WTC11 (cell line): ENCODE measurements at regions not wholly inside any gene's neighbourhood (a gene's known extent, or its start where the extent isn't known, plus 50 kb on each side); places are given as distances from the start of the nearest gene placed in this dataset.

Experiments
- ATAC-seq: fragments of 200-7000 bp; cut with Tn5 transposase; 2 replicates; pipeline ENCODE4 v1.10.0; 2021; ENCODE audit warnings: mild to moderate bottlenecking, moderate library complexity
- CTCF ChIA-PET: fragments of 300-600 bp; sonication (Branson Sonifier 250); formaldehyde crosslinking; loops from one replicate; lab custom pipeline; 2021; ENCODE audit warnings: antibody characterized with exemption; lab: Charles Lee
- POLR2A ChIA-PET: fragments of 350-600 bp; sonication (Branson Sonifier 250); formaldehyde crosslinking; loops from one replicate; lab custom pipeline; 2021; ENCODE audit warnings: antibody characterized with exemption; lab: Charles Lee
- DNase-seq: peaks from one replicate; pipeline ENCODE4 v3.0.0; 2021; ENCODE audit warnings: low spot score
- H3K27ac Mint-ChIP-seq: 2 replicates; pipeline ENCODE4 v1.8.0; 2021; ENCODE audit warnings: mixed read lengths
- H3K27me3 Mint-ChIP-seq: 2 replicates; pipeline ENCODE4 v1.8.0; 2021; ENCODE audit warnings: low read depth, mild to moderate bottlenecking, moderate library complexity, mixed read lengths
- H3K36me3 Mint-ChIP-seq: 2 replicates; pipeline ENCODE4 v1.8.0; 2021; ENCODE audit warnings: mixed read lengths
- H3K4me1 Mint-ChIP-seq: 2 replicates; pipeline ENCODE4 v1.8.0; 2022; ENCODE audit warnings: mixed read lengths
- H3K4me3 Mint-ChIP-seq: 2 replicates; pipeline ENCODE4 v1.8.0; 2021; ENCODE audit warnings: mild to moderate bottlenecking, moderate library complexity, mixed read lengths
- H3K9me3 Mint-ChIP-seq: 2 replicates; pipeline ENCODE4 v1.8.0; 2021; ENCODE audit warnings: mixed read lengths
- AFF4 ChIP-seq: sonication (generic); formaldehyde crosslinking; IDR thresholded peaks from 2 replicates; pipeline ENCODE4 v1.8.1; 2023; ENCODE audit warnings: mild to moderate bottlenecking, missing genetic modification reagents, borderline replicate concordance
- CDX4 ChIP-seq: fragments of 250-450 bp; sonication (Bioruptor Pico); IDR thresholded peaks from 2 replicates; pipeline ENCODE4 v1.9.0; 2021; ENCODE audit warnings: moderate library complexity, mild to moderate bottlenecking, inconsistent platforms, borderline replicate concordance
- E2F4 ChIP-seq: sonication (generic); formaldehyde crosslinking; IDR thresholded peaks from 2 replicates; pipeline ENCODE4 v1.8.1; 2022; ENCODE audit warnings: low read depth, mild to moderate bottlenecking, moderate library complexity, missing genetic modification reagents, borderline replicate concordance
- E2F5 ChIP-seq: sonication (generic); formaldehyde crosslinking; IDR thresholded peaks from 2 replicates; pipeline ENCODE4 v1.8.1; 2022; ENCODE audit warnings: mild to moderate bottlenecking, moderate library complexity, missing genetic modification reagents
- GTF2I ChIP-seq: fragments of 250-450 bp; sonication (Bioruptor Pico); conservative IDR thresholded peaks from 2 replicates; pipeline ENCODE4 v1.4.0; 2021; ENCODE audit warnings: mild to moderate bottlenecking
- JUN ChIP-seq: sonication (generic); formaldehyde crosslinking; IDR thresholded peaks from 2 replicates; pipeline ENCODE4 v1.8.0; 2023; ENCODE audit warnings: mild to moderate bottlenecking, missing genetic modification reagents
- KAT7 ChIP-seq: sonication (generic); formaldehyde crosslinking; IDR thresholded peaks from 2 replicates; pipeline ENCODE4 v1.8.1; 2023; ENCODE audit warnings: missing genetic modification reagents, mild to moderate bottlenecking, borderline replicate concordance
- MLX ChIP-seq: sonication (generic); formaldehyde crosslinking; IDR thresholded peaks from 2 replicates; pipeline ENCODE4 v1.8.1; 2023; ENCODE audit warnings: mild to moderate bottlenecking, missing genetic modification reagents, moderate library complexity
- PRDM15 ChIP-seq: sonication (generic); formaldehyde crosslinking; IDR thresholded peaks from 2 replicates; pipeline ENCODE4 v1.8.0; 2022; ENCODE audit warnings: missing genetic modification reagents
- SMAD4 ChIP-seq: sonication (generic); formaldehyde crosslinking; IDR thresholded peaks from 2 replicates; pipeline ENCODE4 v1.8.0; 2022; ENCODE audit warnings: mild to moderate bottlenecking, missing genetic modification reagents
- SOX15 ChIP-seq: fragments of 250-450 bp; sonication (Bioruptor Pico); IDR thresholded peaks from 2 replicates; pipeline ENCODE4 v1.9.0; 2021; ENCODE audit warnings: mild to moderate bottlenecking
- ZNF281 ChIP-seq: sonication (generic); formaldehyde crosslinking; IDR thresholded peaks from 2 replicates; pipeline ENCODE4 v1.8.0; 2023; ENCODE audit warnings: mild to moderate bottlenecking, missing genetic modification reagents
- ZNF396 ChIP-seq: fragments of 250-450 bp; sonication (Bioruptor Pico); IDR thresholded peaks from 2 replicates; pipeline ENCODE4 v1.8.0; 2021; ENCODE audit warnings: mild to moderate bottlenecking, moderate library complexity, borderline replicate concordance
- ZNF512 ChIP-seq: sonication (generic); formaldehyde crosslinking; IDR thresholded peaks from 2 replicates; pipeline ENCODE4 v1.8.1; 2022; ENCODE audit warnings: missing genetic modification reagents, borderline replicate concordance
- ZNF532 ChIP-seq: fragments of 250-450 bp; sonication (Bioruptor Pico); IDR thresholded peaks from 2 replicates; pipeline ENCODE4 v1.9.0; 2021; ENCODE audit warnings: mild to moderate bottlenecking, borderline replicate concordance

- no peak for TF ChIP-seq ZNF532 (CRISPR knock-in tag)
- TF ChIP-seq ZNF512 (CRISPR knock-in tag), result no peak
- no peak for TF ChIP-seq JUN (CRISPR knock-in tag)
- no peak for TF ChIP-seq SMAD4 (CRISPR knock-in tag)
- TF ChIP-seq MLX (CRISPR knock-in tag), result no peak
- TF ChIP-seq ZNF281 (CRISPR knock-in tag), result no peak
- no peak for TF ChIP-seq GTF2I (CRISPR knock-in tag)
- TF ChIP-seq CDX4 (CRISPR knock-in tag), result no peak
- no peak for TF ChIP-seq ZNF396 (CRISPR knock-in tag)
- TF ChIP-seq KAT7 (CRISPR knock-in tag), result no peak
- no peak for TF ChIP-seq E2F5 (CRISPR knock-in tag)
- no peak for TF ChIP-seq SOX15
- TF ChIP-seq PRDM15, result no peak
- TF ChIP-seq AFF4, result no peak
- TF ChIP-seq E2F4 (CRISPR knock-in tag), result no peak
- Mint-ChIP-seq H3K4me1 (no peaks in the 10 kb centered on the region), H3K36me3 (no peaks in the 10 kb centered on the region), H3K27me3 (no peaks in the 10 kb centered on the region; the same call in 1 of the 2 replicates), H3K4me3 (no peak overlapping the region), H3K27ac (no peak overlapping the region), H3K9me3 (no peaks in the 10 kb centered on the region)
- ChIA-PET CTCF (no interaction called here), POLR2A (no interaction called here)
- ATAC-seq (no peak), DNase-seq (no peak)
These were observed 148.8 kb downstream of the MRPL39 start for GRCh38 chr21:25458484-25458883.
